HL-60 (cell line): ENCODE measurements at regions not wholly inside any gene's neighbourhood (a gene's known extent, or its start where the extent isn't known, plus 50 kb on each side); places are given as distances from the start of the nearest gene placed in this dataset.

Experiments used
- CTCF ChIP-seq: IDR thresholded peaks from one replicate; pipeline ENCODE4 v1.5.1; 2011; ENCODE audit warnings: low read length, control low read depth, inconsistent platforms; ENCODE audit not compliant: insufficient read depth
- SPI1 ChIP-seq: IDR thresholded peaks from 2 replicates; pipeline ENCODE4 v1.6.1; 2012; ENCODE audit warnings: low read depth, mild to moderate bottlenecking, borderline replicate concordance
- TF ChIP-seq, protein P1 (sequence below): IDR thresholded peaks from 2 replicates; pipeline ENCODE4 v1.6.1; 2012; ENCODE audit warnings: low read depth; ENCODE audit not compliant: insufficient replicate concordance

DNA sequence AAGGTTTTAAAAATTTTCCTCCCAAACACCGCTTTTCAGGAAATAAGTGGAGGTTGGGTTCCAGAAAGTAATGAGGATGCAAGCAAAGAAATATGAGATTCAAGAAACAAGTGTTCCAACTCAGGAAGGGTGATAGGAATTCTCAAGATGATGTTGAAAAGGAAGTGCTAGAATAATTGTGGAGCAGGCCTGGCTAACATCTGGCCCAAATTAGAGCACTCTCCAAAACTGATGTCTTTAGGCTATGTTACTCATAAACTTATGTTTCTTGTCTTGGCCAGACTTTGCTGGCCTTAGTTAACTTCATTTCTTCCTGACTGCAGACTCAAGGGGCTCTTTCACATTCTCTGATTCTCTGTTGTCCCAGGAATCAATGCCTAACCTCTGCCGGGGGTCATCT is 116.3 kb downstream of the TMTC3 start:
- TF ChIP-seq CTCF (no peak), SPI1 (no peak)
- TF ChIP-seq, protein P1, sequence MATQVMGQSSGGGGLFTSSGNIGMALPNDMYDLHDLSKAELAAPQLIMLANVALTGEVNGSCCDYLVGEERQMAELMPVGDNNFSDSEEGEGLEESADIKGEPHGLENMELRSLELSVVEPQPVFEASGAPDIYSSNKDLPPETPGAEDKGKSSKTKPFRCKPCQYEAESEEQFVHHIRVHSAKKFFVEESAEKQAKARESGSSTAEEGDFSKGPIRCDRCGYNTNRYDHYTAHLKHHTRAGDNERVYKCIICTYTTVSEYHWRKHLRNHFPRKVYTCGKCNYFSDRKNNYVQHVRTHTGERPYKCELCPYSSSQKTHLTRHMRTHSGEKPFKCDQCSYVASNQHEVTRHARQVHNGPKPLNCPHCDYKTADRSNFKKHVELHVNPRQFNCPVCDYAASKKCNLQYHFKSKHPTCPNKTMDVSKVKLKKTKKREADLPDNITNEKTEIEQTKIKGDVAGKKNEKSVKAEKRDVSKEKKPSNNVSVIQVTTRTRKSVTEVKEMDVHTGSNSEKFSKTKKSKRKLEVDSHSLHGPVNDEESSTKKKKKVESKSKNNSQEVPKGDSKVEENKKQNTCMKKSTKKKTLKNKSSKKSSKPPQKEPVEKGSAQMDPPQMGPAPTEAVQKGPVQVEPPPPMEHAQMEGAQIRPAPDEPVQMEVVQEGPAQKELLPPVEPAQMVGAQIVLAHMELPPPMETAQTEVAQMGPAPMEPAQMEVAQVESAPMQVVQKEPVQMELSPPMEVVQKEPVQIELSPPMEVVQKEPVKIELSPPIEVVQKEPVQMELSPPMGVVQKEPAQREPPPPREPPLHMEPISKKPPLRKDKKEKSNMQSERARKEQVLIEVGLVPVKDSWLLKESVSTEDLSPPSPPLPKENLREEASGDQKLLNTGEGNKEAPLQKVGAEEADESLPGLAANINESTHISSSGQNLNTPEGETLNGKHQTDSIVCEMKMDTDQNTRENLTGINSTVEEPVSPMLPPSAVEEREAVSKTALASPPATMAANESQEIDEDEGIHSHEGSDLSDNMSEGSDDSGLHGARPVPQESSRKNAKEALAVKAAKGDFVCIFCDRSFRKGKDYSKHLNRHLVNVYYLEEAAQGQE, result no peak
